ENCODE measurements at regions not wholly inside any gene's neighbourhood (a gene's known extent, or its start where the extent isn't known, plus 50 kb on each side); places are given as distances from the start of the nearest gene placed in this dataset.

DNA sequence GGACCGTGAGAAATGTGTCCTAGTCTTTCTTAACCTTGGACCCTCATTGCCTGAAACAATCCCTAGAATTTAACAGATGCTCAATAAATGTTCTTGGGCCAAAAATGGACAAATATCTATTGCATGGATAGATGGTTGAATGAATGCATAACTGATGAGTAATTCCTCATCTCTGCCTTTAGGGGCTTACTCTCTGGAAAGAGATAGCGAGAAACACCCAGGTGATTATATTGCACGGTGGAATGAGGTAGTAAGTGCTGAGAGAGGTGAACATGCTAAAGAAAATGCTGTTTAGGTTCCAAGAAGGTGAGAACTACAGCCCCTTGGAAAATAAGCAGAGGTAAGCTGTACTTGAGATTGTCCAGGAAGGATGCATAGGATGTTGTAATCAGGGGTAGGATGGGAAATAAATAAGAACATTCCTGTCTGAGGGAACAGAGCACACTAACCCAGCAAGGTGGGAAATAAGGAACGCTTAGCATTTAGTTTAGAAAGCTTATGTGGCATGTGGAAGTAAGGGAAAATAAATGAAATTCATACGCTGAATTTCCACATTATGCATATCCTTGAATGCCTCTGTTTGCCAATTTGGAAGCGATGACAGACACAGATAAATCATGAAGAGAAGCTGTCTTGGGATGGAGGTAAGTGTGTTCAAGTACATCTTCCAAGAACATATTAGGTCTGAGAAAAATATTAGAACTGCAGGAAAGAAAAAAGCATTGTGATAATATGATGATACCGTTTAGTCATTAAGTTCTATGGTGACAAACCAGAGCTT, 426.6 kb downstream of the ARHGEF28 start:
- ChIA-PET CTCF (interaction anchor here (1.2 to 1.5 kb wide), 3 partner anchors 12 to 18 kb away, joined by 3 to 5 read pairs (median 4); no protein-coding TSS in a partner anchor), POLR2A (no interaction called here)
- DNase-seq (ENCODE audit: extremely low spot score), result no peak

GRCh38 chr5:74051076-74051475, 425.1 kb downstream of the ARHGEF28 start:
- ChIA-PET CTCF (no interaction called here), POLR2A (no interaction called here)
- no peak for DNase-seq (ENCODE audit: extremely low spot score)
- no peak for TF ChIP-seq CTCF (IDR thresholded peaks at IDR 0.05; ENCODE audit: control extremely low read depth, extremely low read depth, low read depth, missing control alignments)

More for the DNA sequence above, 426.6 kb downstream of the ARHGEF28 start:
- no peak for TF ChIP-seq CTCF (IDR thresholded peaks at IDR 0.05; ENCODE audit: control extremely low read depth, extremely low read depth, low read depth, missing control alignments)

- POLR2A ChIA-PET, result no interaction called here
- TF ChIP-seq CTCF (IDR thresholded peaks at IDR 0.05; ENCODE audit: control extremely low read depth, extremely low read depth, low read depth, missing control alignments), result no peak
- CTCF ChIA-PET, result interaction anchor here (1.1 kb wide), 1 partner anchor 9 kb away, joined by 3 read pairs; no protein-coding TSS in a partner anchor
- DNase-seq (ENCODE audit: extremely low spot score), result no peak
Observed at GRCh38 chr5:74044936-74045335, 418.9 kb downstream of the ARHGEF28 start.

DNA sequence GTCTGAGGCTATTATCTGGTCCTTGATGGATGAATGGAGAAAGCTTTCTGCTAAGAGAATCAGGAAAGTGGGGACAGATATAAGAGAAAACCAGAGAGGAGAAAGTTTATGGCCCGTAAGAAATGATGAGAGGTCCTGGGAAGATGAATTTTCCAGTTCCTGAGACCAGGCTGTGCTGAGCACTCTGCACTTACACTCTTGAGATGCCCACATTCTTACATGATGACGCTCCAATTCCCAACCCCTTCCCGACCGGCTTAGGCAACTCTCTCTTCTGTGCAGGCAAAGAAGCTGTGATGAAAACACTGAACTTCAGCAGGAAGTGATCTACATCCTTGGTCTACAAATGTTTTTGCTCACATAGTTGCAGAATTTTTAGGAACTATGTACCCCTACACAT, 417.0 kb downstream of the ARHGEF28 start:
- POLR2A ChIA-PET, result no interaction called here

DNA sequence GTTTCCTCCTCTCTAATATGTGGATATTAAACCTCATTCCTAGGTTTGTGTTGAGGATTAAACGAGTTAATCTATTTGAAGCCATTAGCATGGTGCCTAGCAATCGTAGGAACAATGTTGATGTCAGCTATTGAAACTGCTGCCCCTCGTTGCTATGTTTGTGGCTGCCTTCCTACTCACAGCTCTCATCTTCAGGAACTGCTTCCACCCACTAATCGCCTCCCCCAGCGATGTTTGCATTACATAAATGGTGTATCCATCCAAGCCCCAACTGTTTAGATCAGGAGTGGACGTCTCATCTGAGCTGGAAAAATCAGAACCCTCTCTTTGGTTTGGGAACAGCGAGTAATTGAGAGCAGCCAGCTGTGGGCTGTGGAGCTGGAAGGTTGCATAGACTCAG, 416.6 kb downstream of the ARHGEF28 start:
- no peak for DNase-seq (ENCODE audit: extremely low spot score)
- ChIA-PET POLR2A (no interaction called here), CTCF (interaction anchor here (1.0 kb wide), 1 partner anchor 13 kb away, joined by 3 read pairs; no protein-coding TSS in a partner anchor)
- no peak for TF ChIP-seq CTCF (IDR thresholded peaks at IDR 0.05; ENCODE audit: control extremely low read depth, extremely low read depth, low read depth, missing control alignments)

More for the DNA sequence above, 417.0 kb downstream of the ARHGEF28 start:
- DNase-seq (ENCODE audit: extremely low spot score), result no peak
- CTCF ChIA-PET, result interaction anchor here (1.0 kb wide), 1 partner anchor 13 kb away, joined by 3 read pairs; no protein-coding TSS in a partner anchor
- TF ChIP-seq CTCF (IDR thresholded peaks at IDR 0.05; ENCODE audit: control extremely low read depth, extremely low read depth, low read depth, missing control alignments), result no peak

DNA sequence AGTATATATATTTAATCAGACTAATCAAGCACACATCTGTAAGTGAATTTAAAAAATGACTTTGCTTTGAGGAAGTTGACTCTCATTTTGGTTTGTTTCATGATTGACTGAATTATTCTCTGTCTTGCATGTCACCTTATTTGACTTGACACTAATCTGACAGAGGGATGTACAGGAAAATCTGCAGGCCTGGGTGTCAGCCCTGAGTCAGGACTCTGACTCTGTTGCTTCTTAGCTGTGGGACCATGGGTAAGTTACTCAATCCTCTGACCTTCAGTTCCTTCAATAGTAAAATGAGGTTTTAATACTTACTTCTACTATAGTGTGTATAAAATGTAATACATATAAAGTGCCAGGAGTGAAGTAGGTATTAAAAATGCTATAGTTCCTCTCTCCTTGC, 415.9 kb downstream of the ARHGEF28 start:
- TF ChIP-seq CTCF (IDR thresholded peaks at IDR 0.05; ENCODE audit: control extremely low read depth, extremely low read depth, low read depth, missing control alignments), result no peak
- ChIA-PET CTCF (interaction anchor here (1.0 kb wide), 1 partner anchor 14 kb away, joined by 3 read pairs; no protein-coding TSS in a partner anchor), POLR2A (no interaction called here)
- no peak for DNase-seq (ENCODE audit: extremely low spot score)

Data from GM10248 (cell line).